HepG2 (cell line): ENCODE measurements at regions not wholly inside any gene's neighbourhood (a gene's known extent, or its start where the extent isn't known, plus 50 kb on each side); places are given as distances from the start of the nearest gene placed in this dataset.
"Not testable (repeated sequence)": the region's sequence is repeated elsewhere in the genome, so short reads cannot be mapped to it uniquely, and the experiment has no call there.

Experiments
- ATAC-seq: fragments of 200-7000 bp; cut with Tn5 transposase; 3 replicates; pipeline ENCODE4 v1.9.1; 2020; ENCODE audit warnings: mild to moderate bottlenecking, moderate library complexity
- BruUV-seq: library from RNA; stranded (reverse); fragments of 400-500 nt; replicated peaks from 2 replicates; lab custom pipeline; 2021; lab: Mats Ljungman, UMichigan
- CTCF ChIA-PET: fragments of 300-600 bp; formaldehyde crosslinking; extraction: SDS; loops from one replicate; lab custom pipeline; 2021; ENCODE audit warnings: low total read pairs, inconsistent platforms, low intra/inter-chr PET ratio; lab: Yijun Ruan, JAX
- POLR2A ChIA-PET: fragments of 350-600 bp; sonication (Branson Sonifier 250); formaldehyde crosslinking; loops from one replicate; lab custom pipeline; 2020; ENCODE audit warnings: antibody characterized with exemption, inconsistent platforms; lab: Yijun Ruan, JAX
- DNase-seq: peaks from one replicate; pipeline ENCODE4 v3.0.0-alpha.2; 2015; ENCODE audit warnings: low spot score
- FAIRE-seq: peaks from 3 replicates; lab custom pipeline; 2011; peaks lifted over from hg19 to GRCh38; lab: Jason Lieb, UNC
- H2AFZ ChIP-seq: one replicate; pipeline ENCODE4 v1.6.1; 2011; ENCODE audit warnings: low read length, inconsistent platforms
- H3K27ac ChIP-seq: fragments of 300-600 bp; 3 replicates; pipeline ENCODE4 v1.8.0; 2011; ENCODE audit warnings: mixed run types, mild to moderate bottlenecking, mixed read lengths, low read length, inconsistent platforms; ENCODE audit not compliant: insufficient read depth; ENCODE audit errors: extremely low read length
- H3K27me3 ChIP-seq, 2 experiments: fragments of 200-600 bp in 1 of 2; 2 replicates in 1 of 2; 3 replicates in 1 of 2; pipeline versions ENCODE4 v1.6.0 to v1.8.0; 2011; ENCODE audit warnings: low read length in 2 of 2, mild to moderate bottlenecking in 2 of 2, moderate library complexity in 2 of 2, inconsistent platforms in 1 of 2; ENCODE audit not compliant: insufficient read depth in 2 of 2, control insufficient read depth in 1 of 2
- H3K36me3 ChIP-seq, 2 experiments: fragments of 200-600 bp in 1 of 2; replicated peaks in 1 of 2; 2 replicates in 1 of 2; 3 replicates in 1 of 2; pipeline versions ENCODE4 v1.5.1 to v1.8.0; 2011; ENCODE audit warnings: low read length in 2 of 2, inconsistent platforms in 1 of 2; ENCODE audit not compliant: insufficient read depth in 2 of 2, control insufficient read depth in 1 of 2
- H3K4me1 ChIP-seq: 2 replicates; pipeline ENCODE4 v1.5.1; 2012; ENCODE audit warnings: low read length, inconsistent platforms; ENCODE audit not compliant: insufficient read depth
- H3K4me2 ChIP-seq: 2 replicates; pipeline ENCODE4 v1.6.0; 2011; ENCODE audit warnings: low read depth, low read length, inconsistent platforms
- H3K4me3 ChIP-seq, 3 experiments: fragments of 200-600 bp in 1 of 3; sonication (generic), shearing (Covaris generic) in 1 of 3; replicated peaks in 1 of 3; 2 replicates each; pipeline ENCODE4 v1.5.1; 2011 to 2016; ENCODE audit warnings: low read length in 3 of 3, inconsistent platforms in 2 of 3, low read depth in 2 of 3, mild to moderate bottlenecking in 2 of 3, control low read depth in 1 of 3, mixed read lengths in 1 of 3; ENCODE audit not compliant: insufficient read depth in 1 of 3
- H3K79me2 ChIP-seq: one replicate; pipeline ENCODE4 v1.6.1; 2011; ENCODE audit warnings: low read length, inconsistent platforms; ENCODE audit not compliant: insufficient read depth
- H3K9ac ChIP-seq: 2 replicates; pipeline ENCODE4 v1.6.0; 2011; ENCODE audit warnings: mild to moderate bottlenecking, low read depth, low read length, inconsistent platforms; ENCODE audit not compliant: insufficient read depth
- H3K9me3 ChIP-seq: 2 replicates; pipeline ENCODE4 v1.5.1; 2012; ENCODE audit warnings: mild to moderate bottlenecking, low read length
- H4K20me1 ChIP-seq: 2 replicates; pipeline ENCODE4 v1.6.0; 2011; ENCODE audit warnings: inconsistent platforms, mild to moderate bottlenecking, low read length, moderate library complexity; ENCODE audit not compliant: insufficient read depth
- ARID3A ChIP-seq: IDR thresholded peaks from 2 replicates; pipeline ENCODE4 v1.6.1; 2012; ENCODE audit warnings: low read depth, low read length, improper control_type of control experiment
- CREM ChIP-seq, 2 experiments: sonication (generic) in 1 of 2; formaldehyde crosslinking in 1 of 2; IDR thresholded peaks; 2 replicates each; pipeline versions ENCODE4 v1.4.0 to v1.6.1; 2016 to 2020; ENCODE audit warnings: antibody characterized with exemption in 1 of 2, mild to moderate bottlenecking in 1 of 2, missing genetic modification reagents in 1 of 2
- DBP ChIP-seq: sonication (generic); formaldehyde crosslinking; IDR thresholded peaks from 2 replicates; pipeline ENCODE4 v1.4.0; 2020; ENCODE audit warnings: missing genetic modification reagents; ENCODE audit errors: not compliant biosample characterization
- DMAP1 ChIP-seq: IDR thresholded peaks from 2 replicates; pipeline ENCODE4 v1.6.1; 2016
- FOXJ3 ChIP-seq: sonication (generic); formaldehyde crosslinking; IDR thresholded peaks from 2 replicates; pipeline ENCODE4 v1.4.0; 2020; ENCODE audit warnings: missing genetic modification reagents, mild to moderate bottlenecking, borderline replicate concordance
- KDM6A ChIP-seq: IDR thresholded peaks from 2 replicates; pipeline ENCODE4 v1.6.1; 2016; ENCODE audit warnings: low read depth
- KLF6 ChIP-seq: IDR thresholded peaks from 2 replicates; pipeline ENCODE4 v1.8.0; 2016; ENCODE audit warnings: missing biosample characterization, missing genetic modification reagents
- MAFF ChIP-seq: IDR thresholded peaks from 2 replicates; pipeline ENCODE4 v1.6.1; 2011; ENCODE audit warnings: low read depth, low read length, improper control_type of control experiment
- RARA ChIP-seq: IDR thresholded peaks from 2 replicates; pipeline ENCODE4 v1.6.1; 2016; ENCODE audit warnings: missing genetic modification reagents, missing compliant biosample characterization
- SKIL ChIP-seq: sonication (generic); formaldehyde crosslinking; IDR thresholded peaks from 2 replicates; pipeline ENCODE4 v1.8.0; 2022; ENCODE audit warnings: missing genetic modification reagents, mild to moderate bottlenecking, moderate library complexity, borderline replicate concordance
- TP53 ChIP-seq: sonication (generic); formaldehyde crosslinking; conservative IDR thresholded peaks from 2 replicates; pipeline ENCODE4 v1.4.0; 2020; ENCODE audit warnings: missing genetic modification reagents
- ZNF230 ChIP-seq: sonication (generic); formaldehyde crosslinking; IDR thresholded peaks from 2 replicates; pipeline ENCODE4 v1.4.0; 2020; ENCODE audit warnings: mild to moderate bottlenecking, missing genetic modification reagents
- ZNF264 ChIP-seq: sonication (generic); formaldehyde crosslinking; IDR thresholded peaks from 2 replicates; pipeline ENCODE4 v1.4.0; 2020; ENCODE audit warnings: missing genetic modification reagents
- ZNF382 ChIP-seq: sonication (generic); formaldehyde crosslinking; IDR thresholded peaks from 2 replicates; pipeline ENCODE4 v1.5.0; 2020; ENCODE audit warnings: missing genetic modification reagents, mild to moderate bottlenecking, borderline replicate concordance
- ZNF652 ChIP-seq: IDR thresholded peaks from 2 replicates; pipeline ENCODE4 v1.6.1; 2016; ENCODE audit warnings: low read depth, borderline replicate concordance
- WGBS: methylation state at CpG from one replicate; pipeline ENCODE4 v1.1.6; 2017; ENCODE audit warnings: low lambda C conversion rate; 5-methylcytosine and 5-hydroxymethylcytosine counted together
- in situ Hi-C: cut with HindIII; loops from 2 replicates; pipeline ENCODE4 v1.10.0; 2017; ENCODE audit warnings: low pct_unique_long_range_greater_than_20kb; ENCODE audit not compliant: extremely low pct_ligation_motif_present
- intact Hi-C: fragments of 100-400 bp; cut with micrococcal nuclease; formaldehyde crosslinking; loops from one replicate; pipeline ENCODE4 v1.10.0; 2022; ENCODE audit not compliant: unreplicated experiment

- CTCF ChIA-PET, POLR2A ChIA-PET, FAIRE-seq, H3K79me2 ChIP-seq, BruUV-seq, H3K9ac ChIP-seq, H3K4me3 ChIP-seq, in situ Hi-C loops, ATAC-seq, H2AFZ ChIP-seq, H3K27me3 ChIP-seq, H3K4me1 ChIP-seq, H4K20me1 ChIP-seq, H3K27ac ChIP-seq, H3K36me3 ChIP-seq, H3K4me2 ChIP-seq, intact Hi-C loops, DNase-seq: not testable (repeated sequence)
- 0% methylated on average over 2 of the region's 4 CpGs for WGBS
- H3K9me3 ChIP-seq, result peaks cover 41% of the 10 kb centered on the region
Measured at GRCh38 chr12:87394168-87394567, 635.0 kb downstream of the C12orf50 start.

GRCh38 chr12:87388376-87388775, 640.8 kb downstream of the C12orf50 start:
- no peak overlapping the region for H3K4me2 ChIP-seq
- no peak overlapping the region for H2AFZ ChIP-seq
- no peak overlapping the region for H3K4me3 ChIP-seq
- CTCF ChIA-PET, result no interaction called here
- peaks cover 47% of the 10 kb centered on the region for H3K9me3 ChIP-seq
- ATAC-seq (no peak), FAIRE-seq (no peak), DNase-seq (no peak)
- no peaks in the 10 kb centered on the region for H3K4me1 ChIP-seq
- in situ Hi-C loops, result no loop called here
- H3K9ac ChIP-seq, result no peak overlapping the region
- WGBS, result 1% methylated on average over 3 of the region's 3 CpGs
- H3K27ac ChIP-seq, result no peak overlapping the region
- TF ChIP-seq RARA (no peak), KDM6A (CRISPR knock-in tag) (no peak), ZNF230 (CRISPR knock-in tag) (no peak), MAFF (no peak), CREM (IDR thresholded peaks at IDR 0.05) (no peak), CREM (CRISPR knock-in tag; IDR thresholded peaks at IDR 0.05) (no peak), FOXJ3 (no peak), ZNF264 (CRISPR knock-in tag) (no peak), KLF6 (CRISPR knock-in tag) (no peak), ZNF652 (no peak), DBP (no peak), ZNF382 (CRISPR knock-in tag) (no peak), ARID3A (no peak), TP53 (CRISPR knock-in tag) (no peak), SKIL (no peak), DMAP1 (CRISPR knock-in tag) (no peak)
- H3K36me3 ChIP-seq, result no peaks in the 10 kb centered on the region
- no peaks in the 10 kb centered on the region for H3K79me2 ChIP-seq
- no peaks in the 10 kb centered on the region for H4K20me1 ChIP-seq
- POLR2A ChIA-PET, result no interaction called here
- BruUV-seq, result no TSS peak
- intact Hi-C loops, result no loop called here
- H3K27me3 ChIP-seq, result no peaks in the 10 kb centered on the region
